ENCODE measurements at regions not wholly inside any gene's neighbourhood (a gene's known extent, or its start where the extent isn't known, plus 50 kb on each side); places are given as distances from the start of the nearest gene placed in this dataset.

DNA sequence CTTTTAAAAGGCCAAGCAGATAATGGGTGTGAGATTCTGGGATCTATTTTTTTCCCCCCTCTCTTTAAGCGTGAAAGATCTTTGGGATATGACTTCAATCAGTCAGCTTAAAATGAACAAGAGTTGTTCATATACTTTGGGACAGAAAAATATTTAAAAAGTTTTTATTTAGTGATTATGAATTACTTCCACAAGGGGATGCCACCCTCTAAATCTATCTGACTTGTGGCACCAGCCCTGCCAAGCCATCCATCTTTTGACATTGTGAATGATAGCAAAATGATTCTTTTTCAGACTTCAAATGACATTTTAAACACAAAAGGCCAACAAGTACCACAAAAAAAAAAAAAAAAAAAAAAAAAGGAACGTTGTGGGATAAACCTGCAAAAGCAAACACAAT lies 111.0 kb upstream of the HMHB1 start:
- no peaks in the 10 kb centered on the region for H3K36me3 ChIP-seq (ENCODE audit: control insufficient read depth in 2 of 2, insufficient read depth in 2 of 2, low read length in 1 of 2)
- H3K27me3 ChIP-seq (ENCODE audit: control insufficient read depth in 2 of 2, insufficient read depth in 1 of 2, low read length in 1 of 2): no peaks in the 10 kb centered on the region
- WGBS: 93% methylated on average over 2 of the region's 2 CpGs
- no peak overlapping the region for H3K27ac ChIP-seq (ENCODE audit: low read depth in 1 of 2, low read length in 1 of 2)
- no peak overlapping the region for H3K4me3 ChIP-seq (ENCODE audit: low read length in 2 of 2)
- H3K9me3 ChIP-seq (ENCODE audit: control insufficient read depth in 2 of 2, insufficient read depth in 1 of 2, low read length in 1 of 2): no peaks in the 10 kb centered on the region
- peaks cover 2 to 4% of the 10 kb centered on the region in 2 donors for H3K4me1 ChIP-seq (ENCODE audit: control insufficient read depth in 2 of 2, insufficient read depth in 2 of 2, low read length in 2 of 2)
- no peak for DNase-seq (ENCODE audit: low read depth in 6 of 9, low spot score in 9 of 9)

DNA sequence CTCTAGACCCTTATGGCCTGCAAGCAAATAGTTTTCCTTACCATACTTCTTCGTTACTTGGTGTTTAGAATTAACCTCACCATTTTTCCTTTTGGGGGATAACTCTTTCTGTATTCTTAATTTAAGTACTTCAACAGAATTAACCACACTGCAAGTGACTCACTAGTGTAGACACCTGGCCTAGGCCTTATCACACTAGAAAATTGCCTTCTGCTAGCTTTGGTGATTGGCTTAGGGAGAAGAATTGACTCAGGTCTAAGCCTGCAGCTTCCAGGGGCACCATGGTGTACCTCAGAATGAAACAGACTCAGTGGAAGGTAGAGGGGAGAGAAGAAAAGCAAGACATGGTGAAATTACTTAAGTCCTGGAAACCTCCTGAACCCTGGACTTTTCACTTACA lies 112.8 kb upstream of the HMHB1 start:
- H3K27ac ChIP-seq (ENCODE audit: low read depth in 1 of 2, low read length in 1 of 2): no peak overlapping the region

GRCh38 chr5:143698574-143698973 lies 113.4 kb upstream of the HMHB1 start:
- peaks cover 2 to 4% of the 10 kb centered on the region in 2 donors for H3K4me1 ChIP-seq (ENCODE audit: control insufficient read depth in 2 of 2, insufficient read depth in 2 of 2, low read length in 2 of 2)
- no peak for DNase-seq (ENCODE audit: low read depth in 6 of 9, low spot score in 9 of 9)
- no peaks in the 10 kb centered on the region for H3K9me3 ChIP-seq (ENCODE audit: control insufficient read depth in 2 of 2, insufficient read depth in 1 of 2, low read length in 1 of 2)
- 6% methylated on average over 3 of the region's 3 CpGs for WGBS
- no peak overlapping the region for H3K27ac ChIP-seq (ENCODE audit: low read depth in 1 of 2, low read length in 1 of 2)
- H3K27me3 ChIP-seq (ENCODE audit: control insufficient read depth in 2 of 2, insufficient read depth in 1 of 2, low read length in 1 of 2): no peaks in the 10 kb centered on the region
- no peaks in the 10 kb centered on the region for H3K36me3 ChIP-seq (ENCODE audit: control insufficient read depth in 2 of 2, insufficient read depth in 2 of 2, low read length in 1 of 2)
- H3K4me3 ChIP-seq (ENCODE audit: low read length in 2 of 2): no peak overlapping the region

More for the DNA sequence above, 112.8 kb upstream of the HMHB1 start:
- H3K4me3 ChIP-seq (ENCODE audit: low read length in 2 of 2): no peak overlapping the region
- DNase-seq (ENCODE audit: low read depth in 6 of 9, low spot score in 9 of 9): no peak
- H3K4me1 ChIP-seq (ENCODE audit: control insufficient read depth in 2 of 2, insufficient read depth in 2 of 2, low read length in 2 of 2): peaks cover 2 to 4% of the 10 kb centered on the region in 2 donors
- H3K9me3 ChIP-seq (ENCODE audit: control insufficient read depth in 2 of 2, insufficient read depth in 1 of 2, low read length in 1 of 2): no peaks in the 10 kb centered on the region
- 87% methylated on average over 1 of the region's 1 CpG for WGBS
- H3K36me3 ChIP-seq (ENCODE audit: control insufficient read depth in 2 of 2, insufficient read depth in 2 of 2, low read length in 1 of 2): no peaks in the 10 kb centered on the region
- no peaks in the 10 kb centered on the region for H3K27me3 ChIP-seq (ENCODE audit: control insufficient read depth in 2 of 2, insufficient read depth in 1 of 2, low read length in 1 of 2)

DNA sequence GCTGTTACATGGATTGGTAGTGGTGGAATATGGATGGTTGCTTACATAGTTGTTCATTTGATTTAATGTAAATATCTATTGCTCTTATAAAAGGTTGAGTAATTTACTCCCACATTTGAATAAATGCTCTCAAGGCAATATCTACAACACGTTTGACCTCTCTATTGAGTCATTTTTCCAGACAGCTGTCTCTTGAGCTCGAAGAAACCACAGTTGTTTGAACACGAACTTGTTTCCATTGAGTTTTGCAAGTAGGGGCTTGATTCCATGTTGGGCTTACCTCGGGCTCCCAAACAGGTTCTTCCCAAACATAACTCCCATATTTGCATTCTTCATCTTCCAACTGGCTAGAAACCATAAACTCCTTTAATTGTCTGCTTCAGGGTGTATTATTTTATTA lies 115.0 kb upstream of the HMHB1 start:
- DNase-seq (ENCODE audit: low read depth in 6 of 9, low spot score in 9 of 9): no peak
- WGBS: 92% methylated on average over 4 of the region's 4 CpGs
- Histone ChIP-seq H3K4me1 (ENCODE audit: control insufficient read depth in 2 of 2, insufficient read depth in 2 of 2, low read length in 2 of 2) (peaks cover 2 to 4% of the 10 kb centered on the region in 2 donors), H3K27me3 (ENCODE audit: control insufficient read depth in 2 of 2, insufficient read depth in 1 of 2, low read length in 1 of 2) (no peaks in the 10 kb centered on the region), H3K9me3 (ENCODE audit: control insufficient read depth in 2 of 2, insufficient read depth in 1 of 2, low read length in 1 of 2) (no peaks in the 10 kb centered on the region), H3K36me3 (ENCODE audit: control insufficient read depth in 2 of 2, insufficient read depth in 2 of 2, low read length in 1 of 2) (no peaks in the 10 kb centered on the region), H3K4me3 (ENCODE audit: low read length in 2 of 2) (no peak overlapping the region), H3K27ac (ENCODE audit: low read depth in 1 of 2, low read length in 1 of 2) (no peak overlapping the region)

DNA sequence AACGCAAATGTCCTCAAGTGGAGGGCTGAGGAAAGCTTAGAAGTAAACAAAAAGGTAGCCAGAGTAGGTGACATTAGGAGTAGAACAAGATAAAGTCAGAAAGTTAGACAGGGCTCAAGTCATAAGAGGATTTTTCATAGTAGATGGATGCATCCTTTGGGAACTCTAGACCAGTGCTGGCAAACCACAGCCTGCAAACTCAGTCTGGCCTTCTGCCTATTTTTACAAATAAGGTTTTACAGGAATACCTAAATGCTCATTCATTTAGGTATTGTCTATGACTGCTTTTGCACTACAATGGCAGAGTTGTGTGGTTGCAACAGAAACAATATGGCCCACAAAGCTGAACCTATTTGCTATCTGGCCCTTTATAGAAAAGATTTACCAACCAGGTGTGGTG lies 116.0 kb upstream of the HMHB1 start:
- WGBS: 97% methylated on average over 1 of the region's 1 CpG
- Histone ChIP-seq H3K27me3 (ENCODE audit: control insufficient read depth in 2 of 2, insufficient read depth in 1 of 2, low read length in 1 of 2) (no peaks in the 10 kb centered on the region), H3K27ac (ENCODE audit: low read depth in 1 of 2, low read length in 1 of 2) (no peak overlapping the region), H3K9me3 (ENCODE audit: control insufficient read depth in 2 of 2, insufficient read depth in 1 of 2, low read length in 1 of 2) (no peaks in the 10 kb centered on the region), H3K4me3 (ENCODE audit: low read length in 2 of 2) (no peak overlapping the region), H3K4me1 (ENCODE audit: control insufficient read depth in 2 of 2, insufficient read depth in 2 of 2, low read length in 2 of 2) (peaks cover 2 to 4% of the 10 kb centered on the region in 2 donors), H3K36me3 (ENCODE audit: control insufficient read depth in 2 of 2, insufficient read depth in 2 of 2, low read length in 1 of 2) (no peaks in the 10 kb centered on the region)
- DNase-seq (ENCODE audit: low read depth in 6 of 9, low spot score in 9 of 9): no peak

- no peak for DNase-seq (ENCODE audit: low read depth in 6 of 9, low spot score in 9 of 9)
- 96% methylated on average over 7 of the region's 7 CpGs for WGBS
- Histone ChIP-seq H3K4me3 (ENCODE audit: low read length in 2 of 2) (no peak overlapping the region), H3K27ac (ENCODE audit: low read depth in 1 of 2, low read length in 1 of 2) (no peak overlapping the region), H3K27me3 (ENCODE audit: control insufficient read depth in 2 of 2, insufficient read depth in 1 of 2, low read length in 1 of 2) (no peaks in the 10 kb centered on the region), H3K4me1 (ENCODE audit: control insufficient read depth in 2 of 2, insufficient read depth in 2 of 2, low read length in 2 of 2) (peaks cover 2 to 4% of the 10 kb centered on the region in 2 donors), H3K9me3 (ENCODE audit: control insufficient read depth in 2 of 2, insufficient read depth in 1 of 2, low read length in 1 of 2) (no peaks in the 10 kb centered on the region), H3K36me3 (ENCODE audit: control insufficient read depth in 2 of 2, insufficient read depth in 2 of 2, low read length in 1 of 2) (no peaks in the 10 kb centered on the region)
These were observed 116.6 kb upstream of the HMHB1 start for GRCh38 chr5:143695244-143695864.

DNA sequence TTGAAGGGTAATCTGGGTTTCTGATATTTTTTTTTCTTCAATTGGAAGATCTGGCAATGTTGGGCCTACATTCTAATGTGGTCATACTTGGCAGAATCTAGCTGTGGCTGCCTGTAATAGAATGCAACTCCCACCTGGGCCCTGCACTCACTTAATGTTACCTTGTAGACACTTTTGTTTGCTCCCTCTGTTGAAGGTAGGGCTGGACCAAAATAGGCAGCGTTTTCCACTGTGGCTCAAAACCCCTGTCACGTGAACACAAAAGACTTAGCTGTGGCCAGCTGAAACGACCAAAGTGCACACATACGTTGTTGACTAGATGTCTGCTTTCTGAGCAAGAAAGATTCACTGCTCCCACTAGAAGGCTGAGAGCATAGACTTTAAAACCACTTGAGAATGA lies 117.6 kb upstream of the HMHB1 start:
- H3K4me3 ChIP-seq (ENCODE audit: low read length in 2 of 2): no peak overlapping the region
- DNase-seq (ENCODE audit: low read depth in 6 of 9, low spot score in 9 of 9): no peak
- H3K36me3 ChIP-seq (ENCODE audit: control insufficient read depth in 2 of 2, insufficient read depth in 2 of 2, low read length in 1 of 2): no peaks in the 10 kb centered on the region
- no peaks in the 10 kb centered on the region for H3K9me3 ChIP-seq (ENCODE audit: control insufficient read depth in 2 of 2, insufficient read depth in 1 of 2, low read length in 1 of 2)
- H3K27me3 ChIP-seq (ENCODE audit: control insufficient read depth in 2 of 2, insufficient read depth in 1 of 2, low read length in 1 of 2): no peaks in the 10 kb centered on the region
- H3K4me1 ChIP-seq (ENCODE audit: control insufficient read depth in 2 of 2, insufficient read depth in 2 of 2, low read length in 2 of 2): peaks cover 2 to 4% of the 10 kb centered on the region in 2 donors
- 95% methylated on average over 4 of the region's 4 CpGs for WGBS
- no peak overlapping the region for H3K27ac ChIP-seq (ENCODE audit: low read depth in 1 of 2, low read length in 1 of 2)

GRCh38 chr5:143693651-143694252 lies 118.2 kb upstream of the HMHB1 start:
- H3K4me1 ChIP-seq (ENCODE audit: control insufficient read depth in 2 of 2, insufficient read depth in 2 of 2, low read length in 2 of 2): peaks cover 2 to 3% of the 10 kb centered on the region in 2 donors
- H3K4me3 ChIP-seq (ENCODE audit: low read length in 2 of 2): no peak overlapping the region
- DNase-seq (ENCODE audit: low read depth in 6 of 9, low spot score in 9 of 9): peak in 1 of 9 donors; percentile 19
- H3K9me3 ChIP-seq (ENCODE audit: control insufficient read depth in 2 of 2, insufficient read depth in 1 of 2, low read length in 1 of 2): no peaks in the 10 kb centered on the region
- 80% methylated on average over 4 of the region's 4 CpGs for WGBS
- no peaks in the 10 kb centered on the region for H3K36me3 ChIP-seq (ENCODE audit: control insufficient read depth in 2 of 2, insufficient read depth in 2 of 2, low read length in 1 of 2)
- H3K27ac ChIP-seq (ENCODE audit: low read depth in 1 of 2, low read length in 1 of 2): no peak overlapping the region
- no peaks in the 10 kb centered on the region for H3K27me3 ChIP-seq (ENCODE audit: control insufficient read depth in 2 of 2, insufficient read depth in 1 of 2, low read length in 1 of 2)

- Histone ChIP-seq H3K36me3 (ENCODE audit: control insufficient read depth in 2 of 2, insufficient read depth in 2 of 2, low read length in 1 of 2) (no peaks in the 10 kb centered on the region), H3K4me3 (ENCODE audit: low read length in 2 of 2) (no peak overlapping the region), H3K4me1 (ENCODE audit: control insufficient read depth in 2 of 2, insufficient read depth in 2 of 2, low read length in 2 of 2) (no peaks in the 10 kb centered on the region), H3K27me3 (ENCODE audit: control insufficient read depth in 2 of 2, insufficient read depth in 1 of 2, low read length in 1 of 2) (no peaks in the 10 kb centered on the region), H3K27ac (ENCODE audit: low read depth in 1 of 2, low read length in 1 of 2) (no peak overlapping the region), H3K9me3 (ENCODE audit: control insufficient read depth in 2 of 2, insufficient read depth in 1 of 2, low read length in 1 of 2) (no peaks in the 10 kb centered on the region)
- 97% methylated on average over 1 of the region's 1 CpG for WGBS
- DNase-seq (ENCODE audit: low read depth in 6 of 9, low spot score in 9 of 9): no peak
These were observed 119.6 kb upstream of the HMHB1 start for GRCh38 chr5:143692342-143692741.

Measured in thymus (tissue), 11 donors.